ENCODE measurements at regions not wholly inside any gene's neighbourhood (a gene's known extent, or its start where the extent isn't known, plus 50 kb on each side); places are given as distances from the start of the nearest gene placed in this dataset.
"Not testable (repeated sequence)": the region's sequence is repeated elsewhere in the genome, so short reads cannot be mapped to it uniquely, and the experiment has no call there.

DNA sequence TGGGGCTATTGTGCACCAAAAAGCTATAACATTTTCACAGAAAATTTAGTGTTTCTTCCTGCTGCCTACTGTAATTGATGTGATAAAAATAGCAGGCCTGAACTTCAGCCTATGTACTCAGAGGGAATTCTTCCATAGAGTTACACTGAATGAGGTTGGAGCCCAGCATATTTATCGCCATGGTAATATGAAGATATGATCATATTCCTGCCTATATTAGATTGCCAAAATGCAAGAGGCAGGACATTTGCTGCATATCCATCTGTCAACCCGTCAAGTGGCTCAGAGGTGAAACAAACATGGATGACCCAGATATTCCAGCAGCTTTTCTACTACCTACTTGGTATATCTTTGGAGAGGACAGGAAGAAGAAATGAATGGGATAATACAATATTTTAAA is 1150.6 kb downstream of the TBL1XR1 start:
- DNase-seq (ENCODE audit: extremely low spot score) = no peak
- TF ChIP-seq, protein P1, sequence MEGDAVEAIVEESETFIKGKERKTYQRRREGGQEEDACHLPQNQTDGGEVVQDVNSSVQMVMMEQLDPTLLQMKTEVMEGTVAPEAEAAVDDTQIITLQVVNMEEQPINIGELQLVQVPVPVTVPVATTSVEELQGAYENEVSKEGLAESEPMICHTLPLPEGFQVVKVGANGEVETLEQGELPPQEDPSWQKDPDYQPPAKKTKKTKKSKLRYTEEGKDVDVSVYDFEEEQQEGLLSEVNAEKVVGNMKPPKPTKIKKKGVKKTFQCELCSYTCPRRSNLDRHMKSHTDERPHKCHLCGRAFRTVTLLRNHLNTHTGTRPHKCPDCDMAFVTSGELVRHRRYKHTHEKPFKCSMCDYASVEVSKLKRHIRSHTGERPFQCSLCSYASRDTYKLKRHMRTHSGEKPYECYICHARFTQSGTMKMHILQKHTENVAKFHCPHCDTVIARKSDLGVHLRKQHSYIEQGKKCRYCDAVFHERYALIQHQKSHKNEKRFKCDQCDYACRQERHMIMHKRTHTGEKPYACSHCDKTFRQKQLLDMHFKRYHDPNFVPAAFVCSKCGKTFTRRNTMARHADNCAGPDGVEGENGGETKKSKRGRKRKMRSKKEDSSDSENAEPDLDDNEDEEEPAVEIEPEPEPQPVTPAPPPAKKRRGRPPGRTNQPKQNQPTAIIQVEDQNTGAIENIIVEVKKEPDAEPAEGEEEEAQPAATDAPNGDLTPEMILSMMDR (IDR thresholded peaks at IDR 0.05; ENCODE audit: control extremely low read depth, extremely low read depth, low read depth, missing control alignments) = no peak
- ChIA-PET CTCF (no interaction called here), POLR2A (no interaction called here)

DNA sequence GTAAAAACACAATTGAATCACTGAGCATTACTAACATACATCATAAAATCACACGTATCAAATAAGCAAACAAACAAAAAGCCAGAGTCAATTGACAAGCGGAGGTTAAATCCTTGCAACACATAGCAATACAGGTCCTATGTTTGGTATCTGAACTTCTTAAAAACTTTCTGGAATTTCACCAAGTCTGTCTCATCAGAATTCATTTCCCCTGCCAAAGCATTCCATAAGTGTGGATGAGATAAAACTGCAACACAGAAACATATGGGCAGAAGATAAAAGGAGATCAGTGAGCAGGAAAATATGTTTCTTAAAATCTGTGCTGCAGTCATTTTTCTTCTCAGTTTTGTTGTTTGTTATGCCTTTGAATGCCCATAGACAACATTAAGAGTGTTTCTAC is 1155.5 kb downstream of the TBL1XR1 start:
- no peak for DNase-seq (ENCODE audit: extremely low spot score)
- TF ChIP-seq, protein P1 (IDR thresholded peaks at IDR 0.05; ENCODE audit: control extremely low read depth, extremely low read depth, low read depth, missing control alignments) = no peak
- POLR2A ChIA-PET = no interaction called here
- CTCF ChIA-PET = no interaction called here

DNA sequence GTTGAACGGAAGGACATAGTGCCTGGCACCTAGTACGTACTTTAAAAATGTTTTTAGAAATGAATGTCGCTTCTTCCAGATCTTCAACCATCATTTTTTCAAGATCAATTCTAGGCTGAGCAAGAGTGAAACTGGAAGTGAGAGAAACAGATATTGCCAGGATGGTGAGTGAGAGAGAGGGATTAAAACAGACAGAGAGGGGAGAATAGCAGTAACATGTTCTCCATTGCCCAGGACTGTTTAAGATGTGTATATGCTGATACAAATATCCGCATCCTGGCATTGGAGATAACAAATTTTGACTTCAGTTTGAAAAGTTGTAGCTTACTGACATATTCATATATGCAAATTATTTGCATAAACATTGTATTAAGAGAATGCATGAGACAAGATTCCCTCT is 1156.1 kb downstream of the TBL1XR1 start:
- TF ChIP-seq, protein P1 (IDR thresholded peaks at IDR 0.05; ENCODE audit: control extremely low read depth, extremely low read depth, low read depth, missing control alignments) = no peak
- ChIA-PET POLR2A (no interaction called here), CTCF (no interaction called here)
- DNase-seq (ENCODE audit: extremely low spot score) = no peak

DNA sequence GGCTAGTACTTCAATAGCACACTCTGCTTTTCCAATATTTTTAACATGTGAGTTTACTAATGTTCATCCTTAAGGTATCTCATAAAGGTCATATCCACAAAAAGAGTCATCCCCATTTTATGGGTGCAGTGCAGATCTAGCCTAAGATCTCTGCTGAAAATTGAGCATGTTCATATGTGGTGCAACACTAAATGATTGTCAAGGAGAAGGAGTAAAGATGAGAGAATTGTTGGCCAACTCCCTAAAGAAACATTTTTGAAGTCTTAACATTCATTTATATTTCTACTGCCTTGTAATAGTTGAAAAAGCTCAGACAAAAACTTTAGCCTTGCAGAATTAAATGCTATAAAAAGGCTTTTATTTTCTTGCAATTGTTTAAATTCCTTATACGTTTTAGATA is 1159.6 kb downstream of the TBL1XR1 start:
- TF ChIP-seq, protein P1 (IDR thresholded peaks at IDR 0.05; ENCODE audit: control extremely low read depth, extremely low read depth, low read depth, missing control alignments) = no peak
- ChIA-PET POLR2A (no interaction called here), CTCF (no interaction called here)
- DNase-seq (ENCODE audit: extremely low spot score) = no peak

DNA sequence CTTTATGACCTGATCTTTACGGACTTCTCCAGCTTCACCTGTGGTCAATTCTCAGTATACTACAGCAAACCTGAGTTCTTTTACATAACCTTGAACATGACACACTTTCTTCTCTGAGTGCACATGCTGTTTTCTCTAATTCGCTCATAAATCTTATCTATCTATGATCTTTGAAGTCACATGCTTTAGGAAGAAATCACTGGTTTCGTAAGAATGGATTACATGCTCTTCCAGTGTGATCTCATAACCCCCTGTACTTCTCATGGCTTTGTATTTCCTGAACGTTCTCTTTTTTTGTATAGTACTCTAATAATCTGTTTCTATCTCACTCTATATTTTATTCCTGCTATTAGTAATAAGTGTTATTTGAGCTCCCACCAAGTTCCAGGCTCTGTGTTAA is 1165.2 kb downstream of the TBL1XR1 start:
- TF ChIP-seq, protein P1 (IDR thresholded peaks at IDR 0.05; ENCODE audit: control extremely low read depth, extremely low read depth, low read depth, missing control alignments) = no peak
- POLR2A ChIA-PET = no interaction called here
- DNase-seq (ENCODE audit: extremely low spot score) = no peak
- CTCF ChIA-PET = no interaction called here

DNA sequence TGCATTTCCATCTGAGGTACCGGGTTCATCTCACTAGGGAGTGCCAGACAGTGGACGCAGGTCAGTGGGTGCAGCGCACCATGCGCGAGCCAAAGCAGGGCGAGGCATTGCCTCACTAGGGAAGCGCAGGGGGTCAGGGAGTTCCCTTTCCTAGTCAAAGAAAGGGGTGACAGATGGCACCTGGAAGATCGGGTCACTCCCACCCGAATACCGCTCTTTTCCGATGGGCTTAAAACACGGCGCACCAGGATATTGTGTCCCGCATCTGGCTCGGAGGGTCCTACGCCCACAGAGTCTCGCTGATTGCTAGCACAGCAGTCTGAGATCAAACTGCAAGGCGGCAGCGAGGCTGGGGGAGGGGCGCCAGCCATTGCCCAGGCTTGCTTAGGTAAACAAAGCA is 1157.1 kb downstream of the NAALADL2 start:
- DNase-seq (ENCODE audit: extremely low spot score); POLR2A ChIA-PET; CTCF ChIA-PET: not testable (repeated sequence)

DNA sequence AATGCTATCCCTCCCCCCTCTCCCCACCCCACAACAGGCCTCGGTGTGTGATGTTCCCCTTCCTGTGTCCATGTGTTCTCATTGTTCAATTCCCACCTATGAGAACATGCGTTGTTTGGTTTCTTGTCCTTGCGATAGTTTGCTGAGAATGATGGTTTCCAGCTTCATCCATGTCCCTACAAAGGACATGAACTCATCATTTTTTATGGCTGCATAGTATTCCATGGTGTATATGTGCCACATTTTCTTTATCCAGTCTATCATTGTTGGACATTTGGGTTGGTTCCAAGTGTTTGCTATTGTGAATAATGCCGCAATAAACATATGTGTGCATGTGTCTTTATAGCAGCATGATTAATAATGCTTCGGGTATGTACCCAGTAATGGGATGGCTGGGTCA is 1156.1 kb downstream of the NAALADL2 start:
- CTCF ChIA-PET; POLR2A ChIA-PET; DNase-seq (ENCODE audit: extremely low spot score): not testable (repeated sequence)

DNA sequence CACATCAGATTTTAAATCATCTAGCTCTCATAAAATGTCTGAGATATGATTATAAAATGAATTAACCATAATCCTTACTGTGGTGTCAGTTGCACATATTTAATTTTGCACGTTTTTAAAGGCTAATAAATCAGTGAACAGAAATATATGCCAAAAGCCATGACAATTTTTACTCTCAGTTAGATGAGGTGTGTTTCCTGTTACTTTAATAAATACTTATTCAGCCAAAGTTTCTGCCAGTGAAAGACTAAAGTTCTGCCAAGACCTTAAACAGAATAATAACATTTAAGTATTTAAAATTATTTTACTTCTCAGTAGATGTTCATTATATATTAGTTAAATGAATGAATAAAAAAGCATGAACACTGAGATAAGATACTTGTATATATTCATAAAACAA is 1150.1 kb downstream of the NAALADL2 start:
- CTCF ChIA-PET = no interaction called here
- TF ChIP-seq, protein P1 (IDR thresholded peaks at IDR 0.05; ENCODE audit: control extremely low read depth, extremely low read depth, low read depth, missing control alignments) = no peak
- POLR2A ChIA-PET = no interaction called here
- DNase-seq (ENCODE audit: extremely low spot score) = no peak
